Cardiac fibroblast (primary cell): ENCODE measurements at regions not wholly inside any gene's neighbourhood (a gene's known extent, or its start where the extent isn't known, plus 50 kb on each side); places are given as distances from the start of the nearest gene placed in this dataset.
"Not testable (repeated sequence)": the region's sequence is repeated elsewhere in the genome, so short reads cannot be mapped to it uniquely, and the experiment has no call there.

Experiments
- DNase-seq, 2 donors: peaks; one replicate each; pipeline versions ENCODE4 v3.0.0 to v3.0.0-alpha.2; 2010; ENCODE audit warnings: low read depth in 2 of 2
- H3K4me3 ChIP-seq, 2 donors: replicated peaks in 1 of 2; 1 replicate in 1 of 2; 2 replicates in 1 of 2; pipeline ENCODE4 v1.5.1; 2011; ENCODE audit warnings: low read depth in 2 of 2, low read length in 2 of 2, mild to moderate bottlenecking in 2 of 2, moderate library complexity in 1 of 2
- CTCF ChIP-seq: IDR thresholded peaks from one replicate; pipeline ENCODE4 v1.5.1; 2011; ENCODE audit warnings: low read depth, mild to moderate bottlenecking, low read length, inconsistent platforms

GRCh38 chr12:111124183-111124582, 203.8 kb upstream of the MYL2 start:
- TF ChIP-seq CTCF = no peak
- H3K4me3 ChIP-seq = no peak overlapping the region
- no peak for DNase-seq

- no peak for DNase-seq
- no peak overlapping the region for H3K4me3 ChIP-seq
- TF ChIP-seq CTCF = no peak
Measured at GRCh38 chr12:111123390-111123789, 203.0 kb upstream of the MYL2 start.

GRCh38 chr12:111122458-111122878, 202.1 kb upstream of the MYL2 start:
- H3K4me3 ChIP-seq = no peak overlapping the region
- DNase-seq = no peak
- TF ChIP-seq CTCF = no peak

GRCh38 chr12:111121840-111122239, 201.5 kb upstream of the MYL2 start:
- no peak for DNase-seq
- no peak for TF ChIP-seq CTCF
- H3K4me3 ChIP-seq = no peak overlapping the region

- no peak overlapping the region for H3K4me3 ChIP-seq
- no peak for TF ChIP-seq CTCF
- no peak for DNase-seq
Measured at GRCh38 chr12:111120578-111120977, 200.2 kb upstream of the MYL2 start.

- H3K4me3 ChIP-seq = no peak overlapping the region
- no peak for DNase-seq
- TF ChIP-seq CTCF = no peak
Measured at GRCh38 chr12:111117017-111117416, 196.6 kb upstream of the MYL2 start.

GRCh38 chr12:111113313-111113712, 192.9 kb upstream of the MYL2 start:
- not testable (repeated sequence) for DNase-seq

More at GRCh38 chr12:111113313-111113712, 192.9 kb upstream of the MYL2 start:
- not testable (repeated sequence) for H3K4me3 ChIP-seq
